ENCODE measurements at regions not wholly inside any gene's neighbourhood (a gene's known extent, or its start where the extent isn't known, plus 50 kb on each side); places are given as distances from the start of the nearest gene placed in this dataset.

GRCh38 chr9:89666364-89666763, 61.6 kb downstream of the GADD45G start:
- H3K27ac Mint-ChIP-seq, result no peak overlapping the region
- H3K27me3 Mint-ChIP-seq, result peaks cover 59% of the 10 kb centered on the region
- no peak overlapping the region for H3K4me3 Mint-ChIP-seq
- DNase-seq, result no peak
- H3K36me3 Mint-ChIP-seq, result peaks cover 2% of the 10 kb centered on the region
- CTCF ChIA-PET, result no interaction called here
- peaks cover 2% of the 10 kb centered on the region for H3K9me3 Mint-ChIP-seq
- peaks cover 21% of the 10 kb centered on the region for H3K4me1 Mint-ChIP-seq

DNA sequence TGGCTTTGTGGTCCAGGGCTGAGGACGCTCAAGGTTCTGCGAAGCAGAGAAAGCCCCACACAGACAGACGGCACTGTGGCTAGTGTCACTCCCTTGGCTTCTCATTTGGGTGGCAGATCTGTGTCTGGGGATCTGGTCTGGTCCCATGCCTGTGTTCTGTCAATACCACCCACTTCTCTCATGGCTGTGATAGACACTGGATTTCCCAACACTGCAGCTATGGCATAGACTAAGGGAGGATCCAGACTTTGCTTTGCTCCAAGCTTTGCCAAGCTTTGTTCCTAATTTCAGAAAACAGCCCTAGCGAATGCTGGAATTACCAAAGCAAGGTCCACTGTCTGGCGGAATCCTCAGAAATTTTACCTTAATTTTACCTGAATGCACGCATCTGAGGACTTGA, 62.1 kb downstream of the GADD45G start:
- H3K4me1 Mint-ChIP-seq, result peaks cover 21% of the 10 kb centered on the region
- H3K9me3 Mint-ChIP-seq, result peaks cover 2% of the 10 kb centered on the region
- CTCF ChIA-PET, result no interaction called here
- H3K27me3 Mint-ChIP-seq, result peaks cover 53% of the 10 kb centered on the region
- no peak overlapping the region for H3K4me3 Mint-ChIP-seq
- no peak for DNase-seq
- peaks cover 3% of the 10 kb centered on the region for H3K36me3 Mint-ChIP-seq
- H3K27ac Mint-ChIP-seq, result no peak overlapping the region

GRCh38 chr9:89667726-89668125, 62.9 kb downstream of the GADD45G start:
- H3K9me3 Mint-ChIP-seq, result peaks cover 2% of the 10 kb centered on the region
- H3K4me3 Mint-ChIP-seq, result no peak overlapping the region
- H3K36me3 Mint-ChIP-seq, result peaks cover 3% of the 10 kb centered on the region
- no peak overlapping the region for H3K27ac Mint-ChIP-seq
- CTCF ChIA-PET, result no interaction called here
- peaks cover 46% of the 10 kb centered on the region for H3K27me3 Mint-ChIP-seq
- no peak for DNase-seq
- peaks cover 21% of the 10 kb centered on the region for H3K4me1 Mint-ChIP-seq

- Mint-ChIP-seq H3K4me1 (peaks cover 19% of the 10 kb centered on the region), H3K27ac (no peak overlapping the region), H3K36me3 (peaks cover 3% of the 10 kb centered on the region), H3K4me3 (no peak overlapping the region), H3K9me3 (peaks cover 2% of the 10 kb centered on the region), H3K27me3 (peaks cover 40% of the 10 kb centered on the region)
- no peak for DNase-seq
- CTCF ChIA-PET, result interaction anchor here (0.7 kb wide), 1 partner anchor 76 kb away, joined by 3 read pairs; no protein-coding TSS in a partner anchor
These were observed 63.5 kb downstream of the GADD45G start for GRCh38 chr9:89668216-89668865.

DNA sequence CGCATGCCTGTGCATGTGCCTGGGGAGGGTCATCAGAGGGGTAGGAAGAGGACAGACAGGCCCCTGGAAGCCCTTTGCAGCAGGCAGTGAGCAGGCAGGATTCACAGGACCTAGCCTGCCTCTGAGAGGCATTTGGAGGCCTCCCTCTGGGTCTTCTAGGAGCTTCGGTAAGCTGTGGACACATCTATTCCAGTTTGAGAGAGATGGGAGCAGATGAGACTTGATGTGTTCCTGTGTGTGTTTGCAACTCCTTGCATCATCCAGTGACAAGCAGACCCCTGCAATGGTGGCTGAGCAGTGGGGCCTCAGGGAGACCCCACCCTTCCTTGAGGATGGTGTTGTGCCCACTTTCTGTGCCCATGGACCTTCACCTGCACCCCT, 64.0 kb downstream of the GADD45G start:
- Mint-ChIP-seq H3K27me3 (peaks cover 35% of the 10 kb centered on the region), H3K27ac (no peak overlapping the region), H3K36me3 (peaks cover 3% of the 10 kb centered on the region), H3K4me1 (peaks cover 15% of the 10 kb centered on the region), H3K9me3 (peaks cover 2% of the 10 kb centered on the region), H3K4me3 (no peak overlapping the region)
- CTCF ChIA-PET, result interaction anchor here (0.7 kb wide), 1 partner anchor 76 kb away, joined by 3 read pairs; no protein-coding TSS in a partner anchor
- DNase-seq, result no peak

GRCh38 chr9:89669361-89669842, 64.6 kb downstream of the GADD45G start:
- Mint-ChIP-seq H3K36me3 (peaks cover 3% of the 10 kb centered on the region), H3K27ac (no peak overlapping the region)
- CTCF ChIA-PET, result no interaction called here

DNA sequence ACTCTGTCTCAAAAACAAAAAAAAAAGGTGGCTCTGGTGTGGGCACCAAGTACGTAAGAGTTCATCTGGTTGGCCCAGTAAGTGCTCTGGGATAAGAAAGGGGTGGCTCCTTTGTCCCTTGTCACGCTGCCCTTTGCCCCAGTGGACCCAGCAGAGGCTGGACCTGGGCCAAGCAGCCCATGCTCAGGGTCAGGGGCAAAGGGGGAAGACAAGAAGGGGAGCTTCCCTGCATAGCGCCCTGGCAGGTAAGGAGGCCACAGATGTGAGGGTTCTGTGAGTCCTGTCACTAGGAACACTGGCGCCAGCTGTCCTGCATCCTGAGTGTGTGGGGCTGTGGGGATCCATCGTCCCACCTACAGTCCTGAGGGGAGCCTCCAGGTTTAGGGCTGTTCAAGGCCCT, 65.3 kb downstream of the GADD45G start:
- no peak for DNase-seq
- peaks cover 14% of the 10 kb centered on the region for H3K4me1 Mint-ChIP-seq
- no peak overlapping the region for H3K27ac Mint-ChIP-seq
- no peak overlapping the region for H3K4me3 Mint-ChIP-seq
- peaks cover 32% of the 10 kb centered on the region for H3K27me3 Mint-ChIP-seq
- CTCF ChIA-PET, result no interaction called here
- peaks cover 2% of the 10 kb centered on the region for H3K9me3 Mint-ChIP-seq
- H3K36me3 Mint-ChIP-seq, result peaks cover 3% of the 10 kb centered on the region

More at GRCh38 chr9:89669361-89669842, 64.6 kb downstream of the GADD45G start:
- H3K27me3 Mint-ChIP-seq, result peaks cover 30% of the 10 kb centered on the region
- peaks cover 2% of the 10 kb centered on the region for H3K9me3 Mint-ChIP-seq
- no peak overlapping the region for H3K4me3 Mint-ChIP-seq
- no peak for DNase-seq
- H3K4me1 Mint-ChIP-seq, result peaks cover 14% of the 10 kb centered on the region

DNA sequence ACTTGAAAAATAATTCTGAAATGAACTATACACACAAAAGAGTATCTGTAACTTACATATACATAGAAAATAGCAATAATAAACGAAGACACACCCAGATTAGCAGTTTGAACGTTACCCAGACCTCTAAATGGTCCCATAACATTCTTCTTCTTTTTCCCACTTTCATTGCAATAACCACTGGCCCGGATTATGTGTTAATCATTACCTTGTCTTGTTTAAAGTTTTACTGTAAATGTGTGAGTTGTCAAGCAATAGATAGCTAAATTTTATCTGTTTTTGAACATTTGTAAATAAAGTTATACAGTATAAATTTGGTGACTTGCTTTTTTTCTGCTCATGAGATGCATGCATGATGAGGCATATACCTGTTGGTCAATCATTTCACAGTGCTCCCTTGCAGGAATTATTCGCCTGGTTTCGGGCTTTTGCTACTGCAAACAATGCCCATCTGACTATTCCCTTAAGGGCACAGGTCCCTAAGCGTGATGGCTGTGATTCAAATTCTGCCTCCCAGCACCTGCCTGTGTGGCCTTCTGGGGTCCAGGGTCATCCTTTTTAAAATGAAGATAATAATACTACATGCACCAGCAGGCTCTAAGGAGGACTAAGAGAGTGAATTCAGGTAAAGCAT, 66.1 kb downstream of the GADD45G start:
- no peak overlapping the region for H3K27ac Mint-ChIP-seq
- peaks cover 14% of the 10 kb centered on the region for H3K4me1 Mint-ChIP-seq
- peaks cover 27% of the 10 kb centered on the region for H3K27me3 Mint-ChIP-seq
- H3K9me3 Mint-ChIP-seq, result peaks cover 2% of the 10 kb centered on the region
- CTCF ChIA-PET, result no interaction called here
- DNase-seq, result no peak
- H3K36me3 Mint-ChIP-seq, result peaks cover 3% of the 10 kb centered on the region
- no peak overlapping the region for H3K4me3 Mint-ChIP-seq

DNA sequence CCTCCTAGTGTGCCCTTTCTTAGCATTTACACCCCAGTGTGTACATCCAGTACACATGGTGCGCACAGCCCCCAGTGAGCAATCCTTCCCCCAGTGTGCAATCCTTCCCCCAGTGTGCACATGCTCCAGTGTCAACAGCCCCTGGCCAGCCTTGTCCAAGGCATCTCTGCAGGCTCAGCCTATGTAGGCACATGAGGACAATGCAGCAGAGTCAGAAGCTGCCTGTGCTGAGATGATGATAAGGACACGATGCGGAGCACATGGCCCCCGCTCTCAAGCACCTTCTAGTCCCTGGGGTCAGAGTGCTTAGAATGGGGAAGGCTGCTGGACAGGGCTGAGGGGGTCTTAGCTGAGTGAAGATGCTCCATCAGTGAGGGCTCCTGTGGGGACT, 69.8 kb downstream of the GADD45G start:
- DNase-seq, result no peak
- H3K27ac Mint-ChIP-seq, result no peak overlapping the region
- H3K4me1 Mint-ChIP-seq, result peaks cover 9% of the 10 kb centered on the region
- CTCF ChIA-PET, result no interaction called here
- H3K9me3 Mint-ChIP-seq, result peaks cover 2% of the 10 kb centered on the region
- H3K36me3 Mint-ChIP-seq, result peaks cover 3% of the 10 kb centered on the region
- peaks cover 27% of the 10 kb centered on the region for H3K27me3 Mint-ChIP-seq
- no peak overlapping the region for H3K4me3 Mint-ChIP-seq

DNA sequence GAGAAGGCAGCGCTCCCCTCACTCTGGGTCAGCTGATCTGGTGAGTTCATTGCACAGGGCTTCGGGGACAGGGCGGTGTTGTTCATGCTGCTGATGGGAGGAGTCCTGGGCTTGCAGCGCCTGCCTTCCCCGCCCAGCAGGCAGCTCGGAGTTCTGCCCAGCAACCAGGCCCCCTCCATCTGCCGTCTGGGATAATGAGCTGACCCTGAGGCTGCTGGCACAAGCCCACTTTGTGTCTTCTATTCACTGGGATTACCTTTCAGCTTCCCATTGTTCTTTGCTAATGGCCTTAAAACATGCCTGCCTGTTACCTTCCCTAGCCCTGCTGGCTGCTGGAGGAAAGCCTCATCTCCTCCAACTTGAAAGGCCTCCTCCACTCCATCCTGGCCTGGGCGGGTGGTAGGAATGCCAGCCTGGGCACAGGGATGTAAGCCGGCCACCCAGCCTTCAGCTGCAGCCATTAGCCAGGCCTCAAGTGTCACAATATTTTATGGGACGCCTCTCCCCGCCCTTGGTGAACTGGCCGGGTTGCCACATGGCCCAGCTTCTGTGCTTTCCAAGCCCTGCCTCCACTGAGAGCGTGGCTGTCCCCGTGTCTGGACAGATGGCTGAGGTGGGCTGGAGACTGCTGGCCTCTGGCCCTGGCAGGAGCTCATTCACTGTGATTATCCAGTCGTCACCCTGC, 70.4 kb downstream of the GADD45G start:
- H3K4me3 Mint-ChIP-seq, result no peak overlapping the region
- peaks cover 3% of the 10 kb centered on the region for H3K36me3 Mint-ChIP-seq
- CTCF ChIA-PET, result no interaction called here
- DNase-seq, result no peak
- peaks cover 10% of the 10 kb centered on the region for H3K4me1 Mint-ChIP-seq
- H3K27ac Mint-ChIP-seq, result no peak overlapping the region
- H3K27me3 Mint-ChIP-seq, result peaks cover 30% of the 10 kb centered on the region
- peaks cover 2% of the 10 kb centered on the region for H3K9me3 Mint-ChIP-seq

DNA sequence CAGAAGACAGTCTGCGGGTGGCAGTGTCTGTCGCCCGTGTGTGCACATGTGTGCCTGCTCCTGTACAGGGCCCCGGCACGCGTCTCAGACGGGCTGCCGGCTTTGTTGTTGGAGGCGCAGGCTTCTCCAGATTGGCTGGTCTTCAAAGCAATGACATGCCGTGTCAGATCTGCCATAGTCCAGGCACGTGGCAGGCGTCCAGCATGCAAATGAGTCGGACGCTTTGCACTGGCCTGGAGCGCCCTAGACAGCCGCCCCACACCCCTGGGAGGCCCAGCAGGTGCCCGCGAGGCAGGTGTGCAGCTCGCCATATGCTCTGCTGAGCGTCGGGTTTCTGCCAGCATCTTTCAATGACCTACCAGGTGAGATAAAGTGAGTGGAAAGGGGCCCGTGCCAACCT, 71.5 kb downstream of the GADD45G start:
- Mint-ChIP-seq H3K27me3 (peaks cover 30% of the 10 kb centered on the region), H3K27ac (no peak overlapping the region), H3K4me1 (peaks cover 16% of the 10 kb centered on the region), H3K36me3 (peaks cover 2% of the 10 kb centered on the region), H3K9me3 (peaks cover under 1% of the 10 kb centered on the region), H3K4me3 (no peak overlapping the region)
- DNase-seq, result no peak
- CTCF ChIA-PET, result interaction anchor here (0.7 kb wide), 1 partner anchor 164 kb away, joined by 3 read pairs; no protein-coding TSS in a partner anchor

- CTCF ChIA-PET, result interaction anchor here (0.7 to 0.9 kb wide), 2 partner anchors 20 to 392 kb away, joined by 3 read pairs; no protein-coding TSS in a partner anchor
These were observed 73.0 kb downstream of the GADD45G start for GRCh38 chr9:89677702-89678395.

DNA sequence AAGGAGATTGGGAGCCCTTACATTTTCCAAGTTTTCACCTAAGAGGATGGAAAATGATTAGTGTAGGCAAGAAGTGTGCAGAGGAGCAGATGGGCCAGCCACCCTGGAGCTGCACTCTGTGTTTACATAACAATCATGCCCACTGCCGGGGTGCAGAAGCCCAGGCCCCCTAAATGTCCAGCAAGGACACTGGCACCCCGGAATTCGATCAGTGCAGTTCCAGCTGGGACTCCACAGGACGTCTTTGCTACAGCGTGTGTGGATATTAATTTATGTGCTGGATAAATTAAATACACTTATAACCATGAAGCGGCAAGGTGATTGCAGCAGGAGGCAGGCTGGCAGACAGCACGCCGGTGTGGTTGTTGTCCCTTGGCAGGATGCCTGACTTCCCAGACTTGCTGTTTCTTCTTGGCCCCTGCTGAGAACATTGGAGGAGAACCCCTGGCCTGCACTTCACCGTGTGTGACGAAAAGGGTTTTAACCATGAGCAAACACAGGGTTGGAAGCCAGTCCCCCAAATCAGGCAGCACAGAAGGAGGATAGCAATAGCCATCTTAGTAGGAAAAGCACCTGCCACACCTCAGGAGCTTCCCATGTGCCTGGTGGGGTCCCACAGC, 73.7 kb downstream of the GADD45G start:
- DNase-seq, result no peak
- H3K27ac Mint-ChIP-seq, result no peak overlapping the region
- CTCF ChIA-PET, result interaction anchor here (0.7 to 0.9 kb wide), 2 partner anchors 21 to 391 kb away, joined by 3 read pairs; no protein-coding TSS in a partner anchor
- H3K9me3 Mint-ChIP-seq, result no peaks in the 10 kb centered on the region
- H3K4me1 Mint-ChIP-seq, result peaks cover 18% of the 10 kb centered on the region
- no peak overlapping the region for H3K4me3 Mint-ChIP-seq
- no peaks in the 10 kb centered on the region for H3K36me3 Mint-ChIP-seq
- peaks cover 39% of the 10 kb centered on the region for H3K27me3 Mint-ChIP-seq

More at GRCh38 chr9:89677702-89678395, 73.0 kb downstream of the GADD45G start:
- Mint-ChIP-seq H3K9me3 (no peaks in the 10 kb centered on the region), H3K4me1 (peaks cover 18% of the 10 kb centered on the region), H3K4me3 (no peak overlapping the region), H3K27me3 (peaks cover 36% of the 10 kb centered on the region), H3K27ac (no peak overlapping the region), H3K36me3 (no peaks in the 10 kb centered on the region)
- DNase-seq, result no peak

- CTCF ChIA-PET, result interaction anchor here (2.0 kb wide), 1 partner anchor 76 kb away, joined by 5 read pairs; no protein-coding TSS in a partner anchor
- peaks cover 45% of the 10 kb centered on the region for H3K27me3 Mint-ChIP-seq
- no peaks in the 10 kb centered on the region for H3K9me3 Mint-ChIP-seq
- H3K4me3 Mint-ChIP-seq, result no peak overlapping the region
- peaks cover 18% of the 10 kb centered on the region for H3K4me1 Mint-ChIP-seq
- H3K27ac Mint-ChIP-seq, result no peak overlapping the region
- no peak for DNase-seq
- H3K36me3 Mint-ChIP-seq, result no peaks in the 10 kb centered on the region
These were observed 74.2 kb downstream of the GADD45G start for GRCh38 chr9:89679016-89679415.

All from activated naive CD4-positive, alpha-beta T cell treated with anti-CD3 and anti-CD28 coated beads, Interleukin-2, amount 10 ng/mL, durations not matched to agents 7 days and 5 days (primary cell).